ENCODE measurements at regions not wholly inside any gene's neighbourhood (a gene's known extent, or its start where the extent isn't known, plus 50 kb on each side); places are given as distances from the start of the nearest gene placed in this dataset.
"Not testable (repeated sequence)": the region's sequence is repeated elsewhere in the genome, so short reads cannot be mapped to it uniquely, and the experiment has no call there.

- Histone ChIP-seq H3K4me1 (no peaks in the 10 kb centered on the region), H3K27ac (no peak overlapping the region), H3K4me3 (no peak overlapping the region), H3K9me3 (no peaks in the 10 kb centered on the region), H3K36me3 (no peaks in the 10 kb centered on the region), H3K27me3 (no peaks in the 10 kb centered on the region)
- no peak for DNase-seq (ENCODE audit: low spot score)
- TF ChIP-seq, protein P1, sequence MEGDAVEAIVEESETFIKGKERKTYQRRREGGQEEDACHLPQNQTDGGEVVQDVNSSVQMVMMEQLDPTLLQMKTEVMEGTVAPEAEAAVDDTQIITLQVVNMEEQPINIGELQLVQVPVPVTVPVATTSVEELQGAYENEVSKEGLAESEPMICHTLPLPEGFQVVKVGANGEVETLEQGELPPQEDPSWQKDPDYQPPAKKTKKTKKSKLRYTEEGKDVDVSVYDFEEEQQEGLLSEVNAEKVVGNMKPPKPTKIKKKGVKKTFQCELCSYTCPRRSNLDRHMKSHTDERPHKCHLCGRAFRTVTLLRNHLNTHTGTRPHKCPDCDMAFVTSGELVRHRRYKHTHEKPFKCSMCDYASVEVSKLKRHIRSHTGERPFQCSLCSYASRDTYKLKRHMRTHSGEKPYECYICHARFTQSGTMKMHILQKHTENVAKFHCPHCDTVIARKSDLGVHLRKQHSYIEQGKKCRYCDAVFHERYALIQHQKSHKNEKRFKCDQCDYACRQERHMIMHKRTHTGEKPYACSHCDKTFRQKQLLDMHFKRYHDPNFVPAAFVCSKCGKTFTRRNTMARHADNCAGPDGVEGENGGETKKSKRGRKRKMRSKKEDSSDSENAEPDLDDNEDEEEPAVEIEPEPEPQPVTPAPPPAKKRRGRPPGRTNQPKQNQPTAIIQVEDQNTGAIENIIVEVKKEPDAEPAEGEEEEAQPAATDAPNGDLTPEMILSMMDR (IDR thresholded peaks at IDR 0.05): no peak
Measured at GRCh38 chr2:16728351-16729136, 62.9 kb upstream of the CYRIA start.

GRCh38 chr2:16727849-16728248, 62.2 kb upstream of the CYRIA start:
- H3K4me3 ChIP-seq, H3K4me1 ChIP-seq, H3K36me3 ChIP-seq, H3K27me3 ChIP-seq, H3K27ac ChIP-seq, H3K9me3 ChIP-seq: not testable (repeated sequence)
- DNase-seq (ENCODE audit: low spot score): peak; percentile 16

- no peak overlapping the region for H3K4me3 ChIP-seq
- H3K4me1 ChIP-seq: no peaks in the 10 kb centered on the region
- TF ChIP-seq, protein P1 (IDR thresholded peaks at IDR 0.05): peak in 1 of 2 donors; percentile 30
- no peak overlapping the region for H3K27ac ChIP-seq
- H3K27me3 ChIP-seq: no peaks in the 10 kb centered on the region
- no peaks in the 10 kb centered on the region for H3K9me3 ChIP-seq
- DNase-seq (ENCODE audit: low spot score): peak; percentile 56
- no peaks in the 10 kb centered on the region for H3K36me3 ChIP-seq
Measured at GRCh38 chr2:16727256-16727655, 61.6 kb upstream of the CYRIA start.

DNA sequence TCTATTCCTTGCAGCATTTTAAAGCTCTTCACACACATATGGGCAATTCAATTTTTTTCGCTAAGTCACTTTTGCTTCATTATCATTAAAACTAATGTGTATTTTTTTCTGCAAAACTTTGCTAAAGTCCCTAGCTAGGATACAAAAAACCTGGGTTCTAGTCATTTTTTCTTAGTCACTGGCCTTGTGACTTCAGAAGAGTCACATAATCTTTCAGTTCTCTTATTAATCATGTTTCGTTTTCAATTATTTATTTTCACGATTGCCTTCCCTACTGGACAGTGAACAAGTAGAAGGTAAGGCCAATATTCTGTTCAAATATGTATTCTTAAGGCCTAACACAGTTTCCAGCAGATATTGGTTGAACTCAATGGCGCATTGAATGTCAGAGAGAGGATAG, 60.9 kb upstream of the CYRIA start:
- no peak for DNase-seq (ENCODE audit: low spot score)
- no peak overlapping the region for H3K27ac ChIP-seq
- H3K4me3 ChIP-seq: no peak overlapping the region
- no peaks in the 10 kb centered on the region for H3K36me3 ChIP-seq
- H3K9me3 ChIP-seq: no peaks in the 10 kb centered on the region
- H3K4me1 ChIP-seq: no peaks in the 10 kb centered on the region
- TF ChIP-seq, protein P1 (IDR thresholded peaks at IDR 0.05): no peak
- no peaks in the 10 kb centered on the region for H3K27me3 ChIP-seq

DNA sequence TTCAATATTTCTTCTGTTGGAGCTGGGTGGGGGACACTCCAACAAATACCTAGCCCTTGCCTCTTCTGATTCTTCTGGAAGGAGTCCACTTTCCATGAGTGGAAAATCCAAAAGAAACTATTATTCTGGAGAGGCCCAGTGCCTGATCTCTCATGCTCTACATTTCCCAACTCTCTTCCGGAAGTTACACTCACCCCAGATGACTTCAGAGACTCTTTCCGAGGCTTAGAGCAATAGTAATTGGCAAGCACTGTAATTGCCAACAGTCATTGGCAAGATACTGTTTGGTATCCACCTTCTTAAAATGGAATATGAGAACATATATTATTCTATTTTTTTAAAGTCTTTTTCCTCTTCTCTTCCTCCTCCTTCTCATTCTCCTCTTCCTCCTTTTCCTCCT, 60.5 kb upstream of the CYRIA start:
- Histone ChIP-seq H3K27ac (no peak overlapping the region), H3K4me3 (no peak overlapping the region), H3K27me3 (no peaks in the 10 kb centered on the region), H3K36me3 (no peaks in the 10 kb centered on the region), H3K4me1 (no peaks in the 10 kb centered on the region), H3K9me3 (no peaks in the 10 kb centered on the region)
- TF ChIP-seq, protein P1 (IDR thresholded peaks at IDR 0.05): no peak
- DNase-seq (ENCODE audit: low spot score): no peak

GRCh38 chr2:16725549-16725948, 59.9 kb upstream of the CYRIA start:
- Histone ChIP-seq H3K4me1 (no peaks in the 10 kb centered on the region), H3K27me3 (no peaks in the 10 kb centered on the region), H3K4me3 (no peak overlapping the region), H3K9me3 (no peaks in the 10 kb centered on the region), H3K27ac (no peak overlapping the region), H3K36me3 (no peaks in the 10 kb centered on the region)
- no peak for DNase-seq (ENCODE audit: low spot score)
- TF ChIP-seq, protein P1 (IDR thresholded peaks at IDR 0.05): no peak

Measured in right atrium auricular region (tissue), 2 donors.